IPS DF 19.7 (cell line): ENCODE measurements at regions not wholly inside any gene's neighbourhood (a gene's known extent, or its start where the extent isn't known, plus 50 kb on each side); places are given as distances from the start of the nearest gene placed in this dataset.

ENCODE experiments used
- DNase-seq: peaks from one replicate; pipeline ENCODE4 v3.0.0-alpha.2; 2013; ENCODE audit warnings: low read depth, low spot score

DNA sequence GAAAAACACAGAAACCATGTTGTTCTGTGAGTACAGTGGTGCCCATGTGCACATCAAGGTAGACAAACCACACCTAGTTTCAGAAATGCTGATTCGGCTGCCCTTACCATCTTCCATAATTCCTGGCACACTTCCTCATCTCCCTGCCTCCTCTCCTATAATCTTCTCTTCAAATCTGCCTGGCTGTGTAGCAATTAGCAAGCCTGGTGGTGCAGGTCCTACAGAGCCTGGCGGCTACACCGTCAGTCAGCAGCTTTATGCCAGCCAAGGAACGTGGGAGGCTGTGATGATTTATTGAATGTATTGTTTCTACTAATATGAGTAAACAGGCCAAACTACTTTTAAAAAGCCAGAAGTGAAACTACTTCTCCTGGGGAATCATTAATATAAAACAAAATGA, 106.8 kb downstream of the SEMA6D start:
- DNase-seq: no peak

- no peak for DNase-seq
Measured at GRCh38 chr15:47829667-47830066, 112.4 kb downstream of the SEMA6D start.

DNA sequence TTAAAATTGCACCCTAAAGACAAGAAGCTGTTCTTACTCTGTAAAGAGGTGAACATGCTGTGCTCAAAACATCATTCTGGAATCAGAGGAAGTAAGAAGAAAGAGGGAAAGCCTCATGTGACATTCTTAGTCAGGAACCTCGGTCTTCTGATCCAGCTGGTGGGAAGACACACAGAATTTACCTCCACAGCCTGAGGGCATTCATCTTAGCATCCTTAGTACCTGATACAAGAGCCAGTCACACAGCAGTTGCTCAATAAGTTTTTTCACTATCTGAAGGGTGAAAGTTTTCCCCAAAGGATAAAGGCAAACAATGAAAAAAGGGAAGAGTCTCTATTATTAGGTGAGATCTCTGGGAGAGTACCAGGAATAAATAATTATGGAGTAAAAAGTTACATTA, 116.8 kb downstream of the SEMA6D start:
- DNase-seq: no peak

GRCh38 chr15:47839233-47839825, 122.0 kb downstream of the SEMA6D start:
- DNase-seq: no peak

- DNase-seq: no peak
Measured at GRCh38 chr15:47843124-47843663, 125.9 kb downstream of the SEMA6D start.

DNA sequence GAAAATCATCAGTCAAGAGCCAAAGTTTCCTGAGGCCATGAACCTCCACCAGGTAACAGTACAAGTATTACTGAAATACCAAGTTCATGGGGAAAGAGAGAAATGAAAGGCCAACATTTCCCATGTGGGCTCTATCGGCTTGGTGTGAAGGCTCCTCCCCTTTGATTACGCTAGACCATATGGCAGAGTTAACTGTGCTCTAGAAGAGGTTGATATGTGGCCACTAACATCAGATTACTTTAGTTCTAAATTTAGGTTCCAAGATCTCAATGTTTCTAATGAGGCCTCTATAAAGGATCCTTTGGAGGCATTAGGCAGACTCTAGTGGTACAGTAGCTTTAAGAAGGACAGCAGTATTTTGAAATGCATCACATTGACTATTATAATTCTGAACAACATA, 127.1 kb downstream of the SEMA6D start:
- DNase-seq: no peak

- DNase-seq: no peak
Measured at GRCh38 chr15:47846128-47846868, 129.0 kb downstream of the SEMA6D start.

DNA sequence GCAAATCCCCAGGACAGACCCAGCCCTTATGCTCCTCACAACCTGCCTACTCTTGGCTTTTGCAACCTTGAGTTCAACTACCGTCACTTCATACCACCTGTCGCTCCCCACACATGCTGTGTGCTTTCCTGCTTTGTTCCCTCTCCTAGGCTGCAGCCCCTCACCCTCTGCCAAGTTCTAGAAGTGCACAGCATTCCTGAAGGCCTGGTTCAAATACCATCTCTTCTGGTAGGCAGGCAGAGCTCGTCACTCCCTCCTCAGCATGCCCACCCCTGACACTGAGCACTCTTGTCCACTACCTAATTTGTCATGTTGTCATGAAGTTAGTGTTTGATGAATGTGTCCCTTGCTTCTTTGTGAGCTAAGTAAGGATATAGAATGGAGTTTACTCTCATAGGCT, 129.6 kb downstream of the SEMA6D start:
- no peak for DNase-seq

- no peak for DNase-seq
Measured at GRCh38 chr15:47856071-47856470, 138.8 kb downstream of the SEMA6D start.

GRCh38 chr15:47857014-47857775, 139.9 kb downstream of the SEMA6D start:
- DNase-seq: no peak

- DNase-seq: no peak
Measured at GRCh38 chr15:47857776-47858167, 140.5 kb downstream of the SEMA6D start.

- no peak for DNase-seq
Measured at GRCh38 chr15:47861111-47861903, 144.0 kb downstream of the SEMA6D start.

GRCh38 chr15:47862402-47862801, 145.1 kb downstream of the SEMA6D start:
- DNase-seq: no peak

DNA sequence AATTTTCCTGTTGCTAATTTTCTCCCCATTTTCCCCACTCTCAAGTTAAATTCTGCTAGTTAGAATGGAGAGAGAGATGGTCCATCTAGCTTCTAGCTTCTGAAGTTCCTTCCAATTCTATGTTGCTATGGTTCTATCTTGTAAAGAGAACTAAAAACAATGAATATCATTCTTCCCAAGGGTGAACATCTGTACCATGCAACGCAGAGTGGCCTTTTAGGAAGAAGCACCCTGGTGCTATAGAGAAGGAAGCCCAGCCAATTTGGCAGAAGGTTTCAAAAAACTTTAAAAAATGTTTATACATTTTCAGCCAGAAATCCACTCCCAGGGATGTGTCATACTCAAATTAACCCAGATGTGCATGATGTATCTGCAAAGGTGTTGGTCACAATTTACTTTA, 149.1 kb downstream of the SEMA6D start:
- no peak for DNase-seq

GRCh38 chr15:47870300-47870955, 153.1 kb downstream of the SEMA6D start:
- no peak for DNase-seq

GRCh38 chr15:47870956-47871625, 153.8 kb downstream of the SEMA6D start:
- no peak for DNase-seq

GRCh38 chr15:47872208-47872607, 154.9 kb downstream of the SEMA6D start:
- DNase-seq: no peak

DNA sequence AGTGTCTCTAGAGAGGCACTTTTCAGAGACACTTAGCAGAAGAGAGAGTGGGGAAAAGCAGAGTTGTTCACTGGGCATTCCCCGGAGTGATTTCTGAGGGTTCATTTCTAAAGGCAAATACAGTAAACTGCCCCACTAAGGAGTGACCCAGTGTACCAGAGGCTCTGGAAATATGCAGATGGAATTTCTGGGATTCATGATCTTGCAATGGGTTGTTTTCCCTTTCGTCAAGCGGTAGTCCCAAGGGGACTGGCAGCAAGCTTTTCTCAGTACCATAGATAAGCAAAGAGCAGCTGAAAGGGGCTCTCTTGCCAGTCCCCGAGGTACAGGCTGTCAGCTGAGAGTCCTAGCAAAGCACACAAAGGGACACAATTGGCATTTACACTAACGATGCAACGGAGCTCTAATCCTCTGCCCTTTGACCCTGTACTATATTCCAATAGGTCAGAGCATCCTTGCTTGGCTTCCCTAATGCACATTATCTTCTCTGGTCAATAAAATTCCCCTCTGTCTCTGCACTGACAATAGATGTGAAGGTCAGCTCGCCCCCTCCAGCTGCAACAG, 155.6 kb downstream of the SEMA6D start:
- DNase-seq: no peak

DNA sequence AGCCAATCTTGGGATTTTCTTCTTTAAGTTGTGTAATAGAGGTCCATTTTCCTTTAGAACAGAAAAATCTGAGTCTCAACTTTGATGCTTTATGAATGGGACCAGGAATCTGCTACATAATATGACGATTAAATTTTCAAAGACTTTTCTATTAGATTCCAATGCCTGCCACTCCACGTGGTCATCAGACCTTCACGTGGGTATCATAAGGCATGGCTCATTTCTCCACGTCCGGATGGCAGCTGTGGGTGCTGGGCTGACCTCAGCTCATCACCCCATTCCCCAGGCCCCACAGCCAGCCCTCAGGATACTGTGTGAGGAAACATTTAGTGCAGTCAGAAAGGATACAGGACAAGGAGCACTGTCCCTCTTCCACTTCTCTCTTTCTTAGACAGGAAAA, 159.7 kb downstream of the SEMA6D start:
- DNase-seq: no peak

DNA sequence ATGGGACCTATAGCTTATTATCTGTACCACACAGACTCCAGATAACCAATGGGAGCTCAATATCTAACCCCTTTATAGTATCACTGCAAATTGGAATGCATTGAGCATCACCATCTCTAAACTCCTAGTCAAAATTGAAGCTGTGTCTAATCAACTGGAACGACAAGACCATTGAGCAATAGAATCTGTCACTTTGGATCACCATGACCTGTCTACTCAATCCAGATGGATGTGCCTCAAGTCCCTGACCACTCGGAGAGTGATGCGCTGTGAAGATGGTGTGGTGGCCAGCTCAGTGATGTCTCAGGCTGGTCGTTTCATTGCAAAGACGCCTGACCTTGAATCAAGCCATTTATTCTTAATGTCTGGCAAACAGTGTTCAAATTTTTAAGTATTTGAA, 160.5 kb downstream of the SEMA6D start:
- no peak for DNase-seq
